PC-9 (cell line): ENCODE measurements at regions not wholly inside any gene's neighbourhood (a gene's known extent, or its start where the extent isn't known, plus 50 kb on each side); places are given as distances from the start of the nearest gene placed in this dataset.

Experiments used
- EZH2 ChIP-seq: fragments of 200-600 bp; sonication (generic); IDR thresholded peaks from 2 replicates; pipeline ENCODE4 v1.8.0; 2017; ENCODE audit warnings: antibody characterized with exemption, low read depth
- TF ChIP-seq, protein P1 (sequence below): fragments of 200-600 bp; sonication (generic); conservative IDR thresholded peaks from 2 replicates; pipeline ENCODE4 v1.6.1; 2017; ENCODE audit warnings: mixed run types, antibody characterized with exemption, mild to moderate bottlenecking, moderate library complexity

DNA sequence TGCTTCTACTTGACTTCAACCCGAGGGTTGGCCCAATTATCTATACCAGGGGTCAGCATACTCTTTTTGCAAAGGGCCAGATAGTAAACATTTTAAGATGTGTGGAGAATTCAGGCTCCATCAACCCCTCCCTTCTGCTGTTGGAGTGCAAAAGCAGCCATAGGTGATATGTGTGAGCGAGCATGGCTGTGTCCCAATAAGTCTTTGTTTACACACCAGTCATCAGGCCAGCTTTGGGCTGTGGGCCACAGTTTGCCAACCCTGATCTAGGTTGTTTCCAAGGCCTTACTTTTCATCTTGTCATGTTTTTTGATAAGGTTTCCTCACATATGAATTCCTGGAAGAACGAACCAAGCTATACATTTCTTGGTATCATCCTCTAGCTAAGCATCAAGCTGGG is 136.9 kb upstream of the VIPR2 start:
- TF ChIP-seq EZH2, result no peak
- TF ChIP-seq, protein P1, sequence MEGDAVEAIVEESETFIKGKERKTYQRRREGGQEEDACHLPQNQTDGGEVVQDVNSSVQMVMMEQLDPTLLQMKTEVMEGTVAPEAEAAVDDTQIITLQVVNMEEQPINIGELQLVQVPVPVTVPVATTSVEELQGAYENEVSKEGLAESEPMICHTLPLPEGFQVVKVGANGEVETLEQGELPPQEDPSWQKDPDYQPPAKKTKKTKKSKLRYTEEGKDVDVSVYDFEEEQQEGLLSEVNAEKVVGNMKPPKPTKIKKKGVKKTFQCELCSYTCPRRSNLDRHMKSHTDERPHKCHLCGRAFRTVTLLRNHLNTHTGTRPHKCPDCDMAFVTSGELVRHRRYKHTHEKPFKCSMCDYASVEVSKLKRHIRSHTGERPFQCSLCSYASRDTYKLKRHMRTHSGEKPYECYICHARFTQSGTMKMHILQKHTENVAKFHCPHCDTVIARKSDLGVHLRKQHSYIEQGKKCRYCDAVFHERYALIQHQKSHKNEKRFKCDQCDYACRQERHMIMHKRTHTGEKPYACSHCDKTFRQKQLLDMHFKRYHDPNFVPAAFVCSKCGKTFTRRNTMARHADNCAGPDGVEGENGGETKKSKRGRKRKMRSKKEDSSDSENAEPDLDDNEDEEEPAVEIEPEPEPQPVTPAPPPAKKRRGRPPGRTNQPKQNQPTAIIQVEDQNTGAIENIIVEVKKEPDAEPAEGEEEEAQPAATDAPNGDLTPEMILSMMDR, result no peak
